ENCODE measurements at regions not wholly inside any gene's neighbourhood (a gene's known extent, or its start where the extent isn't known, plus 50 kb on each side); places are given as distances from the start of the nearest gene placed in this dataset.
A peak's percentile ranks its signal among the peaks of the same experiment; 100 is the strongest.

DNA sequence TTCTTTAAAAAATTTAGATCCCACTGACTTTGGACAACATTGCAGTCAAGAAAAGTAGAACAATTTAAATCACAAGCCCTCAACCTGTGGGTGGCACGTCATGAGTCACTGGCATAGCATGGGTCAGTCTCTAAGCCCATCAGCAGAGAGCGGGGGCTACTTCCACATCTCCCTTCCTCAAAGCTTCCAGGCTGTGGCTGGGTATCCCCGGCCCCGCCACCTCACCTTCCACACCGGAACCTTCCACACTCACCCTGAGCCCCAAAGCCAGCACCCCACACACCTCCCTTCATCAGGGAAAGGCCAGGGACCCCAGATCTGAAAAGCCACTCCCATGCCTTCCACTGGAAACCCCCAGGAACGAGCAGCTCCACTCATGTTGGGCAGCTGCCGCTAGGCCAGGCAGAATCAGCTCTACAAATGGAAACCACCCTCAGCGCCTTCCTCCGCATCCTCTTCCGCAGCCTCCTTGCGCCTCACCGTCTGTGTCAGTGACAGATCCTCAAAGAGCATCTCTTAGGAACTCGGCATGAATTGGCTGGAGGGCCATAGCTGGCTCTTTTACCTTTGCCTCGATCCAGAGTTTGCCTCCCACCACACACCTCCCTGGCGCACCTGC is 156.5 kb downstream of the ERCC6L2 start:
- no peak for DNase-seq

DNA sequence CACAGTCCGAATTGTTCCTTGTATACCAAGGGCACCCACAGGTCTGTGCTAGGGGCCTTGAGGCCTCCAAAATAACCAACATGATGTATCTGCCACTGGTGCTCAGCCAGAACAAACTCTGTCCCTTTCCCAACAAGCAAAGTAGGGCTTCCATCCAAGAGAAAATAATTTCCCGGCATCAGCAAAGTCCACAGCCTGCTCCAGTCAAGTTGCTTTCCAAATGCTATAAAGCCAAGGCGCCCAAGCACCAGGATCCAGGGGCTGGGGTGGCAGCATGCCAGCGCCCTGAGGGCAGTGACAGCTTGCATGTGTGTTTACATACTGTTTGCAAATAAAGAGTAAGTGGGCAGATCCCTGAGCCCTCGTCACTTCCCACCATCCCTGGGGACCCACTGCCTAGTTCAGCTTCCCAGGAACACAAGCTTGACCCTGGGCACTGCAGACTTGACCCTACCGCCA is 155.9 kb downstream of the ERCC6L2 start:
- peak; percentile 62 for DNase-seq

DNA sequence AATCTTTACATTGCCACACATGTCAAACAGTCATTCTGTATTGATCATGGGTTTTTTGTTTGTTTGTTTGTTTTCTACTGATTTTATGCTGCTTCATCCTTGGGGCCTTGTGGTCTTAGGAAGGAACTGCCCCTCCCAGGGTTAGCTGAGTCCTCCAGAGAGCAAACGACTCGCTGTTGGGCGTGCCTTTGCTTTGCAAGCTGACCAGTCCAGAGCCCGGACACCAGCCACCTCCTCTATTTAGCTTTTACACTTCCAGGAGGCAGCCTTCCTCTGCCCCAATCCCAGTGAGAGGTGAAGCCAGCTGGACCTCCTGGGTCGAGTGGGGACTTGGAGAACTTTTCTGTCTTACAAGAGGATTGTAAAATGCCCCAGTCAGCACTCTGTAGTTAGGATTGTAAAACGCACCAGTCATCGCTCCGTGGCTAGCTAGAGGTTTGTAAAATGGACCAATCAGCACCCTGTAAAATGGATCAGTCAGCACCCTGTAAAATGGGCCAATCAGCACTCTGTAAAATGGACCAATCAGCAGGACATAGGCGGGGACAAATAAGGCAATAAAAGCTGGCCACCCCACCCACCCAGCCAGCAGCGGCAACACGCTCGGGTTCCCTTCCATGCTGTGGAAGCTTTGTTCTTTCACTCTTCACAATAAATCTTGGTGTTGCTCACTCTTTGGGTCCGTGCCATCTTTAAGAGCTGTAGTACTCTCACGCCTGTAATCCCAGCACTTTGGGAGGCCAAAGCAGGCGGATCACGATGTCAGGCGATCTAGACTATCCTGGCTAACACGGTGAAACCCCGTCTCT is 154.4 kb downstream of the ERCC6L2 start:
- DNase-seq, result no peak

DNA sequence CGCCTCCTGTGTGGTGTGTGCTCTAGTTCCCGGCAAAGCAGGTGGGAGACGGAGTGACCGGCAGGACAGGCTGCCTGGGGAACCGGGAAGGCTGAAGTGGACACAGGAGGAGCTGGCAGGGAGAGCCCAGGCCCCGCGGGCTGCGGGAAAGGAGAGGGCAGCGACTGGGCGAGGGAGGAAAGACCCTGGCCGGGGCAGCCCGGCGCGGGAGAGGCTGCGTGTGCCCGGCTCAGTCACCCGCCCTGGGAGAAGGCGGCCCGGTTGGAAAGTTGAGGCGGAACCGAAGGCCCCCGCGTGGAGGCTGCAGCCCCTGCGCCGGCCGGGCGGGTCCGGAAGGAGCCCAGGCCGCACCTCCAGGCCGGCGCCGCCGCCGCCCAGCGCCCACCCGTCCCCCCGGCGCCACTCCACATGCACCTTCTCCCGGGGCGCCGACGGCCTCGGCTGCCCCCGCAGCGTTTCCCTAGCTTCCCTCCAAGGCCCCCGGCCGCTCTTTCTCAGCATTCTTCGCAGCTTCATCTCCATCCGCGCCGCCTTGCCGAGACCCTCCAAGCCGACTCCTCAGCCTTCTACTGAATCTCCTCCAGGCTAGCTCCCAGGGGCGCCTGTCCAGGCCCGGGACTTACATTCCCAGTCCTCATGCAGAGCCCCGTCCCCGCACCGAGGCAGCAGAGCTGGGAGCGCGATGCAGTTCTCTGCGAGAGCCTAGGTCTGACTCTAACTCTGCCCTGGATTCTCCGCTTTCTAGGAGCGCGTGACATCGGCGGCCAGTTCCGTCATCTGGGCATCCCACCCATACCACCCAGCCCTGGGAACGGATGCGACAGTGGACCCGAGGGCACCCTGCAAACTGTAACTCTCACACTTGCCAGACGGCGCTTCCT is 152.0 kb downstream of the ERCC6L2 start:
- no peak for DNase-seq

DNA sequence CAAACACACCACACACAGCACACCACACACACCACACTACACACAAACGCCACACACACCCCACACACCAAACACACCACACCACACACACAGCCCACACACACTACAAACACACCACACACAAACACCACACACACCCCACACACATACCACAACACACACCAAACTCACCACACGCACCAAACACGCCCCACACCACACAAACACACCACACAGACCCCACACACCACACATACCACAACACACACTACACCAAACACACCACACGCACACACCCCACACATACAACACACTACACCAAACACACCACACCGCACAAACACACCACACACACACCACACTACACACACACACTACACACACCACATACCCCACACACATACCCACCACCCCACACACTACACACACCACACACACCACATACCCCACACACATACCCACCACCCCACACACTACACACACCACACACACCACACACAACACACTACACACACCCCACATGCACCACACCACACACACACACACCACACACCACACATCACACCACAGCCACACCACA is 151.2 kb downstream of the ERCC6L2 start:
- no peak for DNase-seq

DNA sequence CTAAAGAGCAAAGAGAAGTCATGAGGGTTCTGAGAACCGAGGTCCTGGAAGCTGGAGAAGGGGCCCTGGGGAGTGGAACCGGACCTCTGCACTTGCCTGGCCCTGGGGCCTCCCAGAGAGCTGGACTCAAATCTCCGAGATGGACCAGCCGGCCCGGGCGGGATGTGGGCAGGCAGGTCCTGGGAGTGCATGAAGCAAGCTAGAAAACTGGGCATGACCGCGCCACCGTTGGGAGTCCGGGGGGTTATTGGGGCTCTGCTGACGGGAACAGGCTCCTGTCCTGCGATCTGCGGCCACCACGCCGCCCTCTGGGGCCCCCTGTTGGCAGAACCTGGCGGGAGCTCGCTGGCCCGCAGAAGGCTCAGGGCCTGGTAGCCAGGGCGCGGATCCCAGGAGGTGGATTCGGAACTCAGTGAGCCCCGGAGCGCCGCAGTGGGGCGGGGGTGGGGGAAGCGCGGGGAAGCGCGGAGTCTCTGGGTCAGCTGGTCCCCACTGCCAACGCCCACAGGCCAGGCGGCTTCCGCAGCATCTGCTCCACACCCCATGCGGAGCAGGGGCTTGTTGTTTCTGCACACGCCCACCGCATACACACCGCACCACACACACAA is 150.6 kb downstream of the ERCC6L2 start:
- DNase-seq, result no peak

DNA sequence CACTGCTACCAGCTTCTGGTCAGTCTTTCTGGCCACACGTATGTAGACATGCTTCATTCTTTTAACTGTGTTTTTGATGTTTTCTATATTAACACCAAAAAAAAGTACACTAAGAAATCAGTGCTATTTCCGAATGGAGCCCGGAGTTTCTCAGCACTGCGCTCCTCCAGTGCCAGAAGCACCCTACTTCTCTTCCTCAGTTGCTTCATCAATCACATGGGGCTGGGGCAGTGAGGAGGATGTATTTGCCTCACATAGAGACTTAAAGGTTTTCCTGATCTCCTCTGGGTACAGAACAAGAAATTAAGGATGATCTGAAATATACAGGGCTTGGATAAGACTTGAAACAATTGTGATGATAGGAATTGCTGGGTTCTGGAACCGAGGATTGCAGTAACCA is 148.0 kb downstream of the ERCC6L2 start:
- no peak for DNase-seq

DNA sequence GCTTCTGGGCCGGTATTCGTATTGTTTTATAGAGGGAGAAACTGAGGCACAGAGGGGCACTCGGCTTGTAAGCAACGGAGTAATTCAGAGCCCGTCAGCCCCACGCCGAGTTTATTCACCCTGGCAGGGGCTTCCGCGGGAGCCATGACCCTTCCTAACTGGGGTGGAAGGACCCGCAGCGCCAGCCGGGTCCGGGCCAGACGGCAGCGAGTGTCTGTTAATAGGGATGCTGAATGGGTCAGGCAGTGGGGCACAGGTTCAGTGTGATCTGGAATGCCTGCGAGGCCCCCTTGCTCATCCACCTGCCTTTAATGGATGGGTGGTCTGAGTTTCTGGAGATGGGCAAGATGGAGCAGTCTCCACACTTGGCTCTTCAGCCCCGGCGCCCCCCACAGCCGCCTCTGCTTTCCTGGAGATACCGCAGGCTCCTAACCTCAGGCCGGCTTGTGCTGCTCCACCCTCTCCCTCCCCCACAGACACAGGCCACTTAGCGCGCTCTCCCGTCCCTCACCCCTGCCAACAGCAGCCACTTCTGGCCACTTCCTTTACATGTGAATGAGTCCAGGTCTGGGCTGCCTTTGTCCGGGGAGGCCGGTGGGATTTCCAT is 147.1 kb downstream of the ERCC6L2 start:
- DNase-seq, result no peak

DNA sequence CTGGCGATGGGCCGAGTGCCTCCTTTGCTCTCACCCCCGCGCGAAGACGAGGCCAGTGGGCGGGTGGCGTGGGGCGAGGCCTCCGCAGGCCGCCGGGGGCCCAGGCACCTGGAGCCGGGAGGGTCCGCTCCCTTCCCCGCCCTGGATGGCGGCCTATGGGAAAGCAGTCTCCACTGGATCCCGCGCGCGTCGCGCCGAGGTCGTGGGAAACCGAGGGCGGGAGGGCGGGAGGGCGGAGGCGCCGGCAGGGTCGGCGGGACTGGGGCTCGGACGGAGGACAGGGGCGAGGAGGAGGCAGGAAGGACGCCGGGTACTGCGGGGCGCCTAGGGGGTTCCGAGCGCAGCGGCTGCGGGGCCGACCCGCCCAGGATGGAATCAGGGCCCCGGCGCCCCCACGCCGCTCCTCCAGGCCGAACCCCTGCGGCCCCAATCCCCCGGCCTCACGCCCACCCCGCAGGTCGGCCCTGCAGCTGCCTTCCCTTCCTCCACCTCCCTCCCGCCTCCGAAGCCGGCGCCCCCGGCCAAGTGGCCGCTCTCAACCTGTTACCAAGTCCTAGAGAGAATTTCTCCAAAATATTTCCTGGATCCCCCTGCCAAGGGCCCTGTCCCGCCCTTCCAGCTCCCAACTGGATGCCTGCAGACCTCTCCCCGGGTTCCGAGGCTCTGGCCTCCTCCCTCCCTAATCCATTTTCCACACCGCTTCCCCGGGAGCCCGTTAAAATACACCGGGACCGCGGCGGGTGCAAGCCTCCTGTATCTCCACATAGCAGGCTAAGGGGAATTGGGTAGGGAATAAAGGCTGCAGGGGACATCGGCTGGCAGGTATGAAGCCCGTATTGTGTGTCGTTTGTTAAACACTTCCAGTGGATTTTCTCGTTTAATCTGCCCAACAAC is 146.3 kb downstream of the ERCC6L2 start:
- no peak for DNase-seq

DNA sequence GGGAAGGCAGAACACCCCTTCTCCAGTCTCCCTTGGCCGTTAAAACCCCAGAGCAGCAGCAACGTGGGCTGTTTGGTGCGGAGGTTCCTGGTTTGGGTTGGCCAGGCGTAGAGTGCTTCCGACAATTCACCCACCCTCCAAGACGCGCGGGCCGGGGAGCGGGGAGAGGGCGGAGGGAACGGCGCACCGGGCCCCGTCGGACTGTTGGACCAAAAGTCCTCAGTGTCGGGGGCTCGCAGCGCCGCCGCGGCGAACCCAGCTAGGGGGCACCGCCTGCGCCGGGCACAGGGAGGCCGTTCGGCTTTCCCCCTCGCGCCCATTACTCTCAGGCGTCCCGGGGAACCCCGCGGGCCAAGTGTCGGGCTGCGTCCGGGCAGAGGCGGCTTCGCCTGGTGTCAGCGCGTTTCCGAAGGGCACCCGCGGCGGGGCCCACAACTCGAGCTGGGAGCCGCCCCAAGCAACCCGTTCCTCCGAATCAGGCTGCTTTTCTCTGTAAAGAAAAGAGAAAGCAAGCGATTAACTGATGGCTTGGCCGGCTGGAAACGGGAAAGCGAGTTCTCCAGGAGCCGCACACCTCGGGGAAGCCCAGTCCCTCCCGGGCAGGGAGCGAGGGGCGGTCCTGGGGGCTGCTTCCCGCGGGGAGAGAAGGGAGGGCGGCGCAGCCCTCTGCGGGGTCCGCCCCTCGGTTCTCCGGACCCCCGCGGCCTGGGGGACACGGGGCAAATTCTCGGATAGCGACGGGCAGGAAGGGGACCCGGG is 145.5 kb downstream of the ERCC6L2 start:
- DNase-seq, result no peak

DNA sequence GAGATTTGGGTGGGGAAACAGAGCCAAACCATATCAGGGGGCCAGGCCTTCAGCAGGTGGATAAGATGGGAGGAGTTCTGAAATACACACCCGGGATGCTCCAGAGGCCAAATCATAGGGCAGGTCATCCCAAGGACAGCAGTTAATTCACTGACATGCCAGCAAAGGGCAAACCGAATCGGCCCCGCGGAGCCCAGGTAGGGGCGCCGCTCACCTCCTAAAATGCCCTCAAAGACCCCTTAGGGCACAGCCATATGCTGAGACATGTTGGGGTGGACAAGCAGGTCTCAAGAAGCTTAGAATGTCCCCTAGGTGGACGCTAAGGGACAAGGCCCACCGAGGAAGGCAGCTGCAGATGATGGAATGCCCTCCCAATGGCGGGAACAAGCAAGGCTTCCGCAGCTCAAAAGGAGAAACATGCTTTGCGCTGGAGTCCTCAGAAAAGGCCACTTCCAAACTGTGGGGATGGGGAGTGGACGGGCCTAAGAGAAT is 144.9 kb downstream of the ERCC6L2 start:
- no peak for DNase-seq

Measured in NCI-H510A (cell line).